Neural cell (in vitro differentiated cells): ENCODE measurements at regions not wholly inside any gene's neighbourhood (a gene's known extent, or its start where the extent isn't known, plus 50 kb on each side); places are given as distances from the start of the nearest gene placed in this dataset.

Experiments used
- EP300 ChIP-seq: fragments of 450-650 bp; conservative IDR thresholded peaks from 2 replicates; pipeline ENCODE4 v1.6.1; 2014; ENCODE audit warnings: antibody characterized with exemption, mild to moderate bottlenecking, moderate library complexity; ENCODE audit not compliant: poor library complexity, severe bottlenecking
- EZH2 ChIP-seq: fragments of 200-600, 300-800 bp; shearing (Covaris generic), sonication (generic); IDR thresholded peaks from 2 replicates; pipeline ENCODE4 v1.6.1; 2014; ENCODE audit warnings: antibody characterized with exemption, low read length, borderline replicate concordance, mild to moderate bottlenecking; ENCODE audit not compliant: insufficient read depth, poor library complexity, severe bottlenecking
- MXI1 ChIP-seq: fragments of 450-650 bp; conservative IDR thresholded peaks from 2 replicates; pipeline ENCODE4 v1.6.1; 2014; ENCODE audit warnings: antibody characterized with exemption, mild to moderate bottlenecking; ENCODE audit not compliant: poor library complexity, severe bottlenecking
- POLR2AphosphoS5 ChIP-seq: IDR thresholded peaks from 2 replicates; pipeline ENCODE4 v1.6.1; 2012
- RAD21 ChIP-seq: fragments of 450-650 bp; conservative IDR thresholded peaks from 2 replicates; pipeline ENCODE4 v1.6.1; 2014; ENCODE audit warnings: antibody characterized with exemption, mild to moderate bottlenecking, moderate library complexity
- SMC3 ChIP-seq: fragments of 450-650 bp; conservative IDR thresholded peaks from 2 replicates; pipeline ENCODE4 v1.6.1; 2014; ENCODE audit warnings: antibody characterized with exemption, mild to moderate bottlenecking, moderate library complexity; ENCODE audit not compliant: poor library complexity
- TAF1 ChIP-seq: IDR thresholded peaks from 2 replicates; pipeline ENCODE4 v1.6.1; 2012; ENCODE audit warnings: low read depth
- TF ChIP-seq, protein P1 (sequence below): fragments of 450-650 bp; IDR thresholded peaks from 2 replicates; pipeline ENCODE4 v1.5.1; 2014; ENCODE audit warnings: antibody characterized with exemption, mild to moderate bottlenecking, moderate library complexity; ENCODE audit not compliant: poor library complexity, severe bottlenecking

- no peak for TF ChIP-seq EZH2
- TF ChIP-seq, protein P1, sequence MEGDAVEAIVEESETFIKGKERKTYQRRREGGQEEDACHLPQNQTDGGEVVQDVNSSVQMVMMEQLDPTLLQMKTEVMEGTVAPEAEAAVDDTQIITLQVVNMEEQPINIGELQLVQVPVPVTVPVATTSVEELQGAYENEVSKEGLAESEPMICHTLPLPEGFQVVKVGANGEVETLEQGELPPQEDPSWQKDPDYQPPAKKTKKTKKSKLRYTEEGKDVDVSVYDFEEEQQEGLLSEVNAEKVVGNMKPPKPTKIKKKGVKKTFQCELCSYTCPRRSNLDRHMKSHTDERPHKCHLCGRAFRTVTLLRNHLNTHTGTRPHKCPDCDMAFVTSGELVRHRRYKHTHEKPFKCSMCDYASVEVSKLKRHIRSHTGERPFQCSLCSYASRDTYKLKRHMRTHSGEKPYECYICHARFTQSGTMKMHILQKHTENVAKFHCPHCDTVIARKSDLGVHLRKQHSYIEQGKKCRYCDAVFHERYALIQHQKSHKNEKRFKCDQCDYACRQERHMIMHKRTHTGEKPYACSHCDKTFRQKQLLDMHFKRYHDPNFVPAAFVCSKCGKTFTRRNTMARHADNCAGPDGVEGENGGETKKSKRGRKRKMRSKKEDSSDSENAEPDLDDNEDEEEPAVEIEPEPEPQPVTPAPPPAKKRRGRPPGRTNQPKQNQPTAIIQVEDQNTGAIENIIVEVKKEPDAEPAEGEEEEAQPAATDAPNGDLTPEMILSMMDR, result no peak
- no peak for TF ChIP-seq MXI1
- TF ChIP-seq TAF1, result no peak
- TF ChIP-seq POLR2AphosphoS5, result no peak
- no peak for TF ChIP-seq EP300
- no peak for TF ChIP-seq RAD21
- TF ChIP-seq SMC3, result no peak
These were observed 229.1 kb upstream of the ADAMTS9 start for GRCh38 chr3:64916937-64917336.
